T-helper 22 cell (primary cell): ENCODE measurements at regions not wholly inside any gene's neighbourhood (a gene's known extent, or its start where the extent isn't known, plus 50 kb on each side); places are given as distances from the start of the nearest gene placed in this dataset.

Source experiments
- DNase-seq: peaks from one replicate; pipeline ENCODE4 v3.0.0-alpha.2; 2020; ENCODE audit warnings: low read depth

GRCh38 chr1:29744684-29745490 lies 508.6 kb downstream of the PTPRU start:
- DNase-seq, result no peak

- no peak for DNase-seq
These were observed 507.6 kb downstream of the PTPRU start for GRCh38 chr1:29743931-29744330.

GRCh38 chr1:29743264-29743663 lies 506.9 kb downstream of the PTPRU start:
- DNase-seq, result no peak

DNA sequence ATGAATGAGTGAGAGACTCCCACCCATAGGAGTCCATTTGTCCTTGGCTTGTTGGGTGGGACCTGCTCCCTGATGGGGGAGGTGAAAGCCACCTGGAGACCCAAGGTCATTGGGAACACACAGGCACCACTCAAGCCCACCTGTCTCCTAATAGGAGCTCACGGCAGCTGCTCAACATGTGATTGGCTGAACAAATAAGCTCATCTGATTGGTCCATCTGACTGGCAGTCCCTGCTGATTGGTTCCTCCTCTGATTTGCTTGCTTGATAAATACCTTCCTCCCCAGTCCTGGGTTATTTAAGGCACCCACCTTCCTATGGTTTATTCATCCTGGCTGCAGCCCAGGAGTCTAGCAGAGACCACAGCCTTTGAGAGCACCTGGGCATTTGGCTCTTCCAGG lies 502.9 kb downstream of the PTPRU start:
- no peak for DNase-seq

- DNase-seq, result no peak
These were observed 500.4 kb downstream of the PTPRU start for GRCh38 chr1:29736582-29737188.

GRCh38 chr1:29732453-29732852 lies 496.1 kb downstream of the PTPRU start:
- DNase-seq, result no peak

- no peak for DNase-seq
These were observed 494.3 kb downstream of the PTPRU start for GRCh38 chr1:29730623-29731022.

DNA sequence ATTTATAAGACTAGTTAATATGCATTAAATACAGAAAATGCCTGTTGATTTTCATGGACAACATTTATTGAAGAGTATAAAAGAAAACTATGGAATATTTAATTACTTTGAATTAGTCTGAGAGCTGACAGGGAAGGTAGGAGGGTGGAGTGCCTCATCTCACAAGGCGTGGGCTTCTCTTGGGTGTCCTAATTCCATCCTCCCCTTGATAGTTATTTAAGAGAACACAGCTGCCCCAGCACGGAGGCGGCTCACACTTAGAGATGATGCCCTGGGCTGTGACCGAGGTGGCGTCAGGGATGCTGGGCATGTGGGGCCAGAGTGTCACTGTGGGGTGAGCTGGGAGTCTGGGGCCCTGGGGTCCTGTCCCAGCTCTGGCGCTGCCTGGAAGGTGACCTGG lies 493.0 kb downstream of the PTPRU start:
- DNase-seq, result no peak

DNA sequence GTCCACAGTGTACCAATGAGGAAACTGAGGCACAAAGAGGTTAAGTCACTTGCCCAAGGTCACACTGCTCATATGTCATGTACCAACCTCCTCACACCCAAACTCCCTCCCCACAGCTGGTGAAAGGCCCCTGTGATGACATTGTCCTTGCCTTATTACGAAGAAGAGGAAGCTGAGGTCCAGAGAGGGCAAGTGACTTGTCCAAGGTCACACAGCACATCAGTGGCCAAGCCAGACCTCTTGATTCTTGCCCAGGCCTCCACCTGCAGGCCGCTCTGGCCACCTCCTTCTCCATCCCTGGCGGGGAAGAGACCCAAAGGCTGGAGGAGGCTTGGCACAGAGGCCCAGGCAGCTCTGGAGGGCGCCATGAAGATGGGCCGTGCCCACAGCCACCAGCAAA lies 492.4 kb downstream of the PTPRU start:
- no peak for DNase-seq

- no peak for DNase-seq
These were observed 488.9 kb downstream of the PTPRU start for GRCh38 chr1:29725262-29725661.

- DNase-seq, result no peak
These were observed 486.3 kb downstream of the PTPRU start for GRCh38 chr1:29722598-29722997.

DNA sequence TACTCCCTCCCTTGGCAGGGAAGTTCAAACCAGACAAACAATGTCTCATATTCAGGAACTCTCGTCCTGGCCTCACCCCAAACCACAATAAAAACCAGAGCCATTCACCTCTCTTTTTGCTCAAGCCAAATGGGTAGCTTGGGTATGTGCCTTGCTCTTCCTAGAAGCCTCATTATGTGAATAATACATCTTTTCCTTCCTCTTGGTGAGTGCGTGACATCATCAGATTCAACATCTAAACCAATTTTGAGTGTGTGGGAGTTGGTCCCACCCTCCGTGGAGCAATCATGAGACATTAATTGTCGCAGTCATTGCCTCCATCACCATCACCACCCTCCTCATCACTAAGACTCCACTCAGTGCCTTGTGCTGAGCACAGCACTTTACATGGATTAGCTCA lies 482.9 kb downstream of the PTPRU start:
- DNase-seq, result no peak

DNA sequence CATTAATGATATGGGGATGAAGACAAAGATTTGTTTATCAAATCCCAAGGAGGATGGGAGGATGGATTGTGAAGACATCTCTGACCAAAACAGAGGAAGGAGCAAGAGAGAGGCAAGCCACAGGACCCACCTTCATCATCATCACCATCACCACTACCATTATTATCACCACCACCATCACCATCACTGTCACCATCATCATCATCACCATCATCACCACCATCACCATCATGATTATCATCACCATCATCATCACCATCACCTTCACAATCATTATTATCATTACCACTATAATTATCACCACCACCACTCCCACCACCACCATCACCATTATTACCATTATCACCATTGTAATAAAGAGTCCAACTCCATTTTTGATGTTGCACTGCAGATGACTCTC lies 482.5 kb downstream of the PTPRU start:
- DNase-seq, result no peak

GRCh38 chr1:29716306-29716705 lies 480.0 kb downstream of the PTPRU start:
- DNase-seq, result no peak

DNA sequence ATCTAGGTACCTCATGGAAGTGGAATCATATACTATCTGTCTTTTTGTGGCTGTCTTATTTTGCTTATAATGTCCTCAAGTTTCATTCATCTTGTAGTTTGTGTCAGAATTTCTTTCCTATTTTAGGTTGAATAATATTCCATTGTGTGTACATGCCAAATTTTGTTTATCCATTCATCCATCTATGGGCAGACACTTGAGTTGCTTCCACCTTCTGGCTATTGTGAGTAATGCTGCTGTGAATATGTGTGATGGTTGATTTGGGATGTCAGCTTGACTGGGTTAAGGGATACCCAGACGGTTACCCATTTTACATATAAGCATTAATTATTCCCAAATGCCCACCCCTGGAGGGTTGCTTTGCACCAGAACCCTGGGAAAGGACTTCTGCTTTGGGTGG lies 477.5 kb downstream of the PTPRU start:
- no peak for DNase-seq

GRCh38 chr1:29712801-29713200 lies 476.5 kb downstream of the PTPRU start:
- DNase-seq, result no peak

GRCh38 chr1:29712284-29712651 lies 475.9 kb downstream of the PTPRU start:
- no peak for DNase-seq

DNA sequence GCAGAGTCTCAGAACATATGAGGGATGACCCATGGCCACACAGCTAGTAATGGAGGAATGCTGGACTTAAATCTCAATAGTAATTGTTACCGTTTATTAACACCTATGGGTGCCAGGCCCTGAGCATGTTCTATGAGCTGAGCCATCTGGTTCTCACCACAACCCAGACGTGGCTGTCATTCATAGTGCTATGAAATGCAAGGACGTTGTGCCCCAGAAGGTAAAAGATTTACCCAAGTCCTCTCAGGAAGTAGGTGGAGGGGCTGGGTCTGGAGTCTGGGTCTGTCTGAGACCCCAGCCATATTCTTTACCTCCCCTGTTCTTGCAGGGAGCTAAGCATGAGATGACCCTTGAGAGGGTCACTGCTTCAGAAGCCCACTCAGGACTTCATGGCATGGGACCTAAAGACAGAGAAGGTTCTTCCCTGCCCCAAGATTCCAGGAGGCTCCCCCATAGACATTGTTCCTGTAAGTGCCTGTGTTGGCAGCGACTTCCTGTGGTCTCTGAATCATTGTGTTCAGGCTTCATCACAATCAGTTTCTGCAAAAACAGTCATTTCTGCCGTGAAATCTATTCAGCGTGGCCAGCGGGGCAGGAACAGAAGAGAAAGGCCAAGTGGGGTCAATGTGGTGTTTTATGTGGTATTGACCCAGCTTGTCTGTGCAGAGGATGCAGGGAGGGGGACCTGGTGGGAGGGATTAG lies 475.4 kb downstream of the PTPRU start:
- DNase-seq, result no peak

- no peak for DNase-seq
These were observed 473.5 kb downstream of the PTPRU start for GRCh38 chr1:29709704-29710280.

GRCh38 chr1:29708796-29709703 lies 472.7 kb downstream of the PTPRU start:
- DNase-seq, result no peak

- no peak for DNase-seq
These were observed 472.1 kb downstream of the PTPRU start for GRCh38 chr1:29708381-29708780.

DNA sequence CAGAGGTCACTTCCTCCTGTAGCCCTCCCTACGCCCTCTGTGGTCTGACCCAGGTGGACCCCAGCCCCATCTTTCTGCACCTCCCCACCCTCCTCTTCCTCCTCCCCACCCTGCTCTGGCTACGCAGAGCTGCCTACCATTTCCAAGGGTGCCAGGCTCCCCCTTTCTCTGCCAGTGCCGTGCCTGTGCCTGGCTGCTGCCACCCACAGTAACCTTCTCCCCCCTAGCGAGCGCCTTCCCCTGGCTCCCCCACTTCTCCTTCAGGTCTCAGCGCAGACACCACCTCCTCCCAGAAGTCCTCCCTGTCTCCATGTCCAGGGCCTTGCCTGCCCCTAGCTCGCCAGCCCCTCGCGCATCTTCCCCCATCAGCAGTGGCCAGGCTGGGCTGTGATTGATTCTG lies 471.5 kb downstream of the PTPRU start:
- no peak for DNase-seq
